ENCODE measurements at regions not wholly inside any gene's neighbourhood (a gene's known extent, or its start where the extent isn't known, plus 50 kb on each side); places are given as distances from the start of the nearest gene placed in this dataset.

DNA sequence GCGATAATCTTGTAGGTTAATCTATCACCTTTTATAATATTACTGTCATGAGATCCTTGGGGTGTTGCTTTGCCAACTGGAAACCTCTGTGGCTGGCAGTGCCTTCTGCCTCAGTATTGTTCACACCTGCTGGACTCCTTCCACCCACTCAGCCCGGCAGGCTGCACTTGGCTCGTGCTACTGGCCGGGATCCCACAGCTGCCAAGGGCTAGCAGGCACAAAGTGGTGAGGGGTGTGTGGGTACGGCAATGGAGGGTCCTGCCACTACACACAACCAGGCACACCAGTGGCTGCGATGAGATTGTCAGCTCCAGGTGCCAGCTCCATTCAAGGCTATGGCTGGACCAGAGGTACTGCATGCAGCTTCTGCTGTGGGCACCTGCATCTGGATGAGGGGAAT lies 191.2 kb upstream of the LYPLAL1 start (continued):
- no peak for TF ChIP-seq GABPA (IDR thresholded peaks at IDR 0.05; ENCODE audit: borderline replicate concordance, insufficient read depth, low read length)
- TF ChIP-seq ZNF274 (IDR thresholded peaks at IDR 0.05; ENCODE audit: borderline replicate concordance, extremely low read depth, low read length) = no peak
- no peak for TF ChIP-seq POLR2A (IDR thresholded peaks at IDR 0.05; ENCODE audit: control extremely low read depth in 1 of 2, low read depth in 2 of 2, low read length in 2 of 2)
